NCI-H1105 (cell line): ENCODE measurements at regions not wholly inside any gene's neighbourhood (a gene's known extent, or its start where the extent isn't known, plus 50 kb on each side); places are given as distances from the start of the nearest gene placed in this dataset.

Source experiments
- DNase-seq: peaks from one replicate; lab custom pipeline; 2025; lab: John Stamatoyannopoulos, UW

- no peak for DNase-seq
Observed at GRCh38 chr15:93312891-93313486, 224.0 kb upstream of the RGMA start.

- no peak for DNase-seq
Observed at GRCh38 chr15:93311620-93312019, 222.6 kb upstream of the RGMA start.

- no peak for DNase-seq
Observed at GRCh38 chr15:93308026-93308690, 219.1 kb upstream of the RGMA start.

GRCh38 chr15:93307513-93307912 lies 218.5 kb upstream of the RGMA start:
- DNase-seq = no peak

- DNase-seq = no peak
Observed at GRCh38 chr15:93305306-93305705, 216.3 kb upstream of the RGMA start.

GRCh38 chr15:93302080-93302765 lies 213.2 kb upstream of the RGMA start:
- no peak for DNase-seq

GRCh38 chr15:93300796-93301195 lies 211.8 kb upstream of the RGMA start:
- DNase-seq = no peak

- DNase-seq = no peak
Observed at GRCh38 chr15:93299675-93300074, 210.7 kb upstream of the RGMA start.

- no peak for DNase-seq
Observed at GRCh38 chr15:93298901-93299300, 209.9 kb upstream of the RGMA start.

- no peak for DNase-seq
Observed at GRCh38 chr15:93296759-93297500, 207.9 kb upstream of the RGMA start.

- DNase-seq = no peak
Observed at GRCh38 chr15:93294896-93295295, 205.9 kb upstream of the RGMA start.

- no peak for DNase-seq
Observed at GRCh38 chr15:93294066-93294465, 205.1 kb upstream of the RGMA start.

GRCh38 chr15:93291380-93291779 lies 202.4 kb upstream of the RGMA start:
- DNase-seq = no peak

GRCh38 chr15:93290618-93290946 lies 201.6 kb upstream of the RGMA start:
- DNase-seq = no peak

GRCh38 chr15:93289941-93290617 lies 201.1 kb upstream of the RGMA start:
- DNase-seq = no peak

- no peak for DNase-seq
Observed at GRCh38 chr15:93288728-93289294, 199.8 kb upstream of the RGMA start.

- no peak for DNase-seq
Observed at GRCh38 chr15:93286446-93286845, 197.4 kb upstream of the RGMA start.

- no peak for DNase-seq
Observed at GRCh38 chr15:93283854-93284253, 194.8 kb upstream of the RGMA start.

- DNase-seq = no peak
Observed at GRCh38 chr15:93282808-93283207, 193.8 kb upstream of the RGMA start.

GRCh38 chr15:93278783-93279182 lies 189.8 kb upstream of the RGMA start:
- DNase-seq = no peak

GRCh38 chr15:93278006-93278405 lies 189.0 kb upstream of the RGMA start:
- no peak for DNase-seq

GRCh38 chr15:93274257-93274656 lies 185.2 kb upstream of the RGMA start:
- DNase-seq = no peak
